GM21360 (cell line): ENCODE measurements at regions not wholly inside any gene's neighbourhood (a gene's known extent, or its start where the extent isn't known, plus 50 kb on each side); places are given as distances from the start of the nearest gene placed in this dataset.
"Not testable (repeated sequence)": the region's sequence is repeated elsewhere in the genome, so short reads cannot be mapped to it uniquely, and the experiment has no call there.

Source experiments
- ATAC-seq: cut with Tn5 transposase; IDR thresholded peaks from one replicate; pipeline ENCODE4 v1.9.1; 2021; ENCODE audit warnings: mild to moderate bottlenecking, moderate library complexity; ENCODE audit not compliant: unreplicated experiment

GRCh38 chr2:18266699-18267098 is 293.8 kb downstream of the RDH14 start:
- not testable (repeated sequence) for ATAC-seq

- no peak for ATAC-seq
These were observed 294.6 kb downstream of the RDH14 start for GRCh38 chr2:18265614-18266586.

GRCh38 chr2:18262601-18263000 is 297.9 kb downstream of the RDH14 start:
- ATAC-seq, result no peak

- ATAC-seq, result no peak
These were observed 306.7 kb downstream of the RDH14 start for GRCh38 chr2:18253686-18254197.

- no peak for ATAC-seq
These were observed 309.0 kb downstream of the RDH14 start for GRCh38 chr2:18251486-18251885.

- ATAC-seq, result no peak
These were observed 313.0 kb downstream of the RDH14 start for GRCh38 chr2:18247282-18248110.

- no peak for ATAC-seq
These were observed 315.1 kb downstream of the RDH14 start for GRCh38 chr2:18245375-18245774.

GRCh38 chr2:18244845-18245244 is 315.6 kb downstream of the RDH14 start:
- ATAC-seq, result no peak

- no peak for ATAC-seq
These were observed 316.6 kb downstream of the RDH14 start for GRCh38 chr2:18243816-18244215.

GRCh38 chr2:18242716-18243115 is 317.7 kb downstream of the RDH14 start:
- no peak for ATAC-seq

GRCh38 chr2:18238209-18238608 is 322.2 kb downstream of the RDH14 start:
- ATAC-seq, result no peak

GRCh38 chr2:18237298-18237697 is 323.2 kb downstream of the RDH14 start:
- no peak for ATAC-seq

- ATAC-seq, result no peak
These were observed 327.6 kb downstream of the RDH14 start for GRCh38 chr2:18232731-18233438.

GRCh38 chr2:18230668-18231067 is 329.8 kb downstream of the RDH14 start:
- ATAC-seq, result no peak

- no peak for ATAC-seq
These were observed 340.8 kb downstream of the RDH14 start for GRCh38 chr2:18219676-18220075.

GRCh38 chr2:18218160-18218933 is 339.9 kb downstream of the KCNS3 start:
- no peak for ATAC-seq

- ATAC-seq, result no peak
These were observed 336.5 kb downstream of the KCNS3 start for GRCh38 chr2:18214936-18215335.

GRCh38 chr2:18213986-18214385 is 335.5 kb downstream of the KCNS3 start:
- ATAC-seq, result no peak

- no peak for ATAC-seq
These were observed 331.6 kb downstream of the KCNS3 start for GRCh38 chr2:18209934-18210639.
